ENCODE measurements at regions not wholly inside any gene's neighbourhood (a gene's known extent, or its start where the extent isn't known, plus 50 kb on each side); places are given as distances from the start of the nearest gene placed in this dataset.

- Mint-ChIP-seq H3K4me3 (ENCODE audit: low read depth, unreplicated experiment) (no peak overlapping the region), H3K27ac (ENCODE audit: unreplicated experiment) (no peak overlapping the region), H3K9me3 (ENCODE audit: low read depth, unreplicated experiment) (no peaks in the 10 kb centered on the region), H3K36me3 (ENCODE audit: insufficient read depth, unreplicated experiment) (no peaks in the 10 kb centered on the region), H3K27me3 (ENCODE audit: unreplicated experiment) (no peaks in the 10 kb centered on the region), H3K4me1 (ENCODE audit: low read depth, unreplicated experiment) (peaks cover 8% of the 10 kb centered on the region)
- DNase-seq = no peak
- no TSS peak for BruUV-seq (replicated peaks)
- CTCF ChIA-PET = no interaction called here
- TF ChIP-seq, protein P1, sequence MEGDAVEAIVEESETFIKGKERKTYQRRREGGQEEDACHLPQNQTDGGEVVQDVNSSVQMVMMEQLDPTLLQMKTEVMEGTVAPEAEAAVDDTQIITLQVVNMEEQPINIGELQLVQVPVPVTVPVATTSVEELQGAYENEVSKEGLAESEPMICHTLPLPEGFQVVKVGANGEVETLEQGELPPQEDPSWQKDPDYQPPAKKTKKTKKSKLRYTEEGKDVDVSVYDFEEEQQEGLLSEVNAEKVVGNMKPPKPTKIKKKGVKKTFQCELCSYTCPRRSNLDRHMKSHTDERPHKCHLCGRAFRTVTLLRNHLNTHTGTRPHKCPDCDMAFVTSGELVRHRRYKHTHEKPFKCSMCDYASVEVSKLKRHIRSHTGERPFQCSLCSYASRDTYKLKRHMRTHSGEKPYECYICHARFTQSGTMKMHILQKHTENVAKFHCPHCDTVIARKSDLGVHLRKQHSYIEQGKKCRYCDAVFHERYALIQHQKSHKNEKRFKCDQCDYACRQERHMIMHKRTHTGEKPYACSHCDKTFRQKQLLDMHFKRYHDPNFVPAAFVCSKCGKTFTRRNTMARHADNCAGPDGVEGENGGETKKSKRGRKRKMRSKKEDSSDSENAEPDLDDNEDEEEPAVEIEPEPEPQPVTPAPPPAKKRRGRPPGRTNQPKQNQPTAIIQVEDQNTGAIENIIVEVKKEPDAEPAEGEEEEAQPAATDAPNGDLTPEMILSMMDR (IDR thresholded peaks at IDR 0.05; ENCODE audit: unreplicated experiment) = no peak
- intact Hi-C loops (cut with micrococcal nuclease; ENCODE audit: unreplicated experiment) = no loop called here
These were observed 55.8 kb upstream of the PRDM8 start for GRCh38 chr4:80141543-80141942.

DNA sequence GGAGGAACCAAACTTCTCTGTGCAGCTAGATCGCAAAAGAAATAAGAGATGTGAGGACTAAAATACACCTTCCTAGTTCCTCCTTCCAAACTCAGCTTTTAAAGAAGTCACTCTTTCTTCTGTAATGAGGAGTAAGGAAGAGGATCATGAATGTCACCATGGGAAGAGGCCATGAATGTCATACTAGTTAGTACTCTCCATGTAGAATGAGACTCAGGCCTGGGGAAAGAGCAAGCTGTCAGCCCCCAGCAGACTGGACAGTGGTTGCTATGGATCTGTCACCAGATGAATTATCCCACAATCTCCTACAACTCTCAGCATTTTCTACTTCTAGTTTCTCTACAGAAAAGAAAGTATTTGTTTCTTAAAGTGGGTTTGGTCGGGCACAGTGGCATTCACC is 57.1 kb upstream of the PRDM8 start:
- no peak overlapping the region for H3K27ac Mint-ChIP-seq (ENCODE audit: unreplicated experiment)
- intact Hi-C loops (cut with micrococcal nuclease; ENCODE audit: unreplicated experiment) = no loop called here
- BruUV-seq (replicated peaks) = no TSS peak
- H3K36me3 Mint-ChIP-seq (ENCODE audit: insufficient read depth, unreplicated experiment) = no peaks in the 10 kb centered on the region
- no peaks in the 10 kb centered on the region for H3K27me3 Mint-ChIP-seq (ENCODE audit: unreplicated experiment)
- no peaks in the 10 kb centered on the region for H3K9me3 Mint-ChIP-seq (ENCODE audit: low read depth, unreplicated experiment)
- no peak overlapping the region for H3K4me3 Mint-ChIP-seq (ENCODE audit: low read depth, unreplicated experiment)
- TF ChIP-seq, protein P1 (IDR thresholded peaks at IDR 0.05; ENCODE audit: unreplicated experiment) = no peak
- H3K4me1 Mint-ChIP-seq (ENCODE audit: low read depth, unreplicated experiment) = peaks cover 17% of the 10 kb centered on the region
- CTCF ChIA-PET = no interaction called here
- no peak for DNase-seq

- Mint-ChIP-seq H3K27me3 (ENCODE audit: unreplicated experiment) (no peaks in the 10 kb centered on the region), H3K4me1 (ENCODE audit: low read depth, unreplicated experiment) (peaks cover 23% of the 10 kb centered on the region), H3K4me3 (ENCODE audit: low read depth, unreplicated experiment) (no peak overlapping the region), H3K9me3 (ENCODE audit: low read depth, unreplicated experiment) (no peaks in the 10 kb centered on the region), H3K36me3 (ENCODE audit: insufficient read depth, unreplicated experiment) (no peaks in the 10 kb centered on the region), H3K27ac (ENCODE audit: unreplicated experiment) (no peak overlapping the region)
- TF ChIP-seq, protein P1 (IDR thresholded peaks at IDR 0.05; ENCODE audit: unreplicated experiment) = no peak
- BruUV-seq (replicated peaks) = no TSS peak
- CTCF ChIA-PET = no interaction called here
- intact Hi-C loops (cut with micrococcal nuclease; ENCODE audit: unreplicated experiment) = no loop called here
- no peak for DNase-seq
These were observed 57.6 kb upstream of the PRDM8 start for GRCh38 chr4:80139671-80140070.

DNA sequence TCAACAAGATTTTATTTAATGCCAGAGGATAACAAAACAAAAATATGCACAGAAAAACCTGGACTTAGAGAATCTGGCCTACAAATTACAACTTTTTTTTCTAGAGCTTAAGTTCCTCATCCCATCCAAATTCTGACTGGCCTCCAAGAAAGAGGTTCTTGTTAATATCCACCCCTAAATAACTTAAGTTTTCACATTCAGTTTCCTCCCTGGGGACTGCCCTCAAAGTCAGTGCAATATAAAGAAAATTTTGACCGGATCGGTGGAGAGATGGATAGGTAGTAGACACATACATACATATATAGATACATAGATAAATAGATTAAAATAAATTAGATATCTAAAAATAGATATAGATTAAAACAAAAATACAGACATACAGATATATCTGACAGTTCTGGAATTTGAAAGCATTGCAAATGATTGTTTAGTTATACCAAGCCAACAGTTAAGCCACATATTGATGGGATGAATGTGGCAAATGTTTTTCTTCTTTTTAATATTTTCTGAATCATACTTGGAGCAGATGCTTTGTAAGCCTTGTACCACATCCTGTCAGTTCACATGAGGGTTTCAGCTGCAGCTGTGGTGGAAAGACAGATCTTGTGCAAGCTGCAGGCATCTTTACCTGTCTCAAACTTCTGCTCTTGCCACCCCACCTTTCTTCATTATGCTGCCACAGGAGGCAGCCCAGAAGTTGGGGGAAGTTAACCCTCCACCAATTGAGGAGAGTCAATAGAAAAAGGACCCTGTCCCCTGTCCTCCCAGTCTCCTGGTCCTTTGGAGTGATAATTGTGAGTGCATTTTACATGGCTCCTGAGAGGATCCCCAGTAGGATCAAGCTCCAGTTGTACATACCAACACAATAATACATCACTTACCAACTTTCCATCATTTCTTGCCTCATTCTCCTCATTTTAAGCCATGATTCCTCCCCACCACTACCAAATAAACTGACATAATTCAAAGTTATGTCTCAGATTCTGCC is 58.5 kb upstream of the PRDM8 start:
- CTCF ChIA-PET = no interaction called here
- no peak overlapping the region for H3K27ac Mint-ChIP-seq (ENCODE audit: unreplicated experiment)
- no peaks in the 10 kb centered on the region for H3K27me3 Mint-ChIP-seq (ENCODE audit: unreplicated experiment)
- BruUV-seq (replicated peaks) = no TSS peak
- no peaks in the 10 kb centered on the region for H3K36me3 Mint-ChIP-seq (ENCODE audit: insufficient read depth, unreplicated experiment)
- no peak for DNase-seq
- TF ChIP-seq, protein P1 (IDR thresholded peaks at IDR 0.05; ENCODE audit: unreplicated experiment) = no peak
- H3K4me3 Mint-ChIP-seq (ENCODE audit: low read depth, unreplicated experiment) = no peak overlapping the region
- H3K9me3 Mint-ChIP-seq (ENCODE audit: low read depth, unreplicated experiment) = no peaks in the 10 kb centered on the region
- peaks cover 27% of the 10 kb centered on the region for H3K4me1 Mint-ChIP-seq (ENCODE audit: low read depth, unreplicated experiment)
- intact Hi-C loops (cut with micrococcal nuclease; ENCODE audit: unreplicated experiment) = no loop called here

All from Calu3 (cell line).